G401 (cell line): ENCODE measurements at regions not wholly inside any gene's neighbourhood (a gene's known extent, or its start where the extent isn't known, plus 50 kb on each side); places are given as distances from the start of the nearest gene placed in this dataset.

Experiments
- DNase-seq: peaks from one replicate; pipeline ENCODE4 v3.0.0-alpha.2; 2015; ENCODE audit warnings: low spot score
- in situ Hi-C: cut with HindIII; loops from 2 replicates; pipeline ENCODE4 v1.10.0; 2016; ENCODE audit warnings: low sequenced_read_pairs, mixed read lengths

DNA sequence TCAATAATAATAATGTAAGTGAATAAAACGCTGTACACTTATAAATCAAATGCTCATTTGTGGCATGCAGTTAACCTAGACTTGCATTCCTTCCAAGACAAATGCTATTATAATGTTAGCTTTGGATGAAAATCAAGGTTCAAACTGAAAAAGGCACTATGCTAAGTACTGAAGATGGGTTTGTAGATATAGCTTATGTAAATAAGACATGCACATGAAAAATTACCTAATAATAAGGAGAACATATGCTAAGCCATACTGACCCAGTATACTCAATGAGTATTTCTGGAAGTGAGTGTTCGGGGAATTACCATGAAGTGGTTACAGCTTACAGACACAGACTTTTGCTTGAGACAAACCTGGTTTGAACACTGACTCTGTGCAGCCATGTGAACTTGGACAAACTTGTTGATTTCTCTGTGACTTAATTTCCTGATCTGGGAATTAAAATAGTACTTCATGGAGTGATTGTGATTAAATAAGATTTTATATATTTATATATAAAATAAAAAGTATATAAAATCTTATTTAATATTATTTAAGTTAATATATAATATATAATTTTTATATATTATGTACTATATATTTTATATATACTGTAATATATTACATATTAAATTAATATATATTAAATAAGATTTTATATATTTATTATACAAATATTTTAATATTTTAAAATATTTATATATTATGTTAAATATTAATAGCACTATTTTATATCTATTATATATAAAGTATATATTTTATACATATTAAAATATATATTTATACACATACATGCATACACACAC lies 159.2 kb downstream of the ZPLD1 start:
- no peak for DNase-seq
- in situ Hi-C loops, result no loop called here

DNA sequence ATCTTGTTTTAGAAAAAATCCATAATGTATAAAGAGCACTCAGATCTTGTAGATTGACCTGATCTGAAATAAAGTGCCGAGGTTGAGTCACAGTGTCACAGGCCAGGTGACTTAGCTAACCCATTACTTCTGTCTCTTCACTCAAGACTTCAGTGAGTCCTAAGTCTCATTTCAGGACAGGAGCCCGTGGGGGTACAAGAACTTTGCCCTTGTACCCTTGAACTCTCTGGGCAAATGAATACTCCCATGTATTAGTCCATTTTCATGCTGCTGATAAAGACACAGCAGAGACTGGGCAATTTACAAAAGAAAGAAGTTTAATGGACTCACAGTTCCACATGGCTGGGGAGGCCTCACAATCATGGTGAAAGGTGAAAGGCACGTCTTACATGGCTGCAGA lies 160.2 kb downstream of the ZPLD1 start:
- DNase-seq, result no peak
- in situ Hi-C loops, result no loop called here

GRCh38 chr3:102599819-102600576 lies 165.2 kb downstream of the ZPLD1 start:
- in situ Hi-C loops, result no loop called here
- DNase-seq, result no peak

- in situ Hi-C loops, result no loop called here
- no peak for DNase-seq
Measured at GRCh38 chr3:102605153-102605552, 170.3 kb downstream of the ZPLD1 start.

DNA sequence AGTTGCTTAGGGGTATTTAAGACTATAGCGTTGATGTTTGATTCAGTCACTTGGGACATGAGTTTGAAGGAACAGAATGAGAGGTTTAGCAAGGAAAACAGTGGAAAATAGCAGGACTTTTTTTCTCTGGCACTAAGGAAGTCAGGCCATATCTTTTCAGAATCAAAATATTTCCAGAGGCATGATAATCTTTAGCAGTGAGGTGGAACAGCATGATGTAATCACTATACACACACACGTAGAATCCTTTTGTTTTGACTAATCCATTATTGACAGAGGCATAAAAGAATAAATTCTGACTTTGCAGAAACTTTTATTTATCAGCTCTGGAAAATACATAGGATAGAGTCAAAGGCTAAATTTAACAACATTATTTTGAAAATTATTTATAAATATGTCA lies 174.1 kb downstream of the ZPLD1 start:
- no peak for DNase-seq
- in situ Hi-C loops, result no loop called here

DNA sequence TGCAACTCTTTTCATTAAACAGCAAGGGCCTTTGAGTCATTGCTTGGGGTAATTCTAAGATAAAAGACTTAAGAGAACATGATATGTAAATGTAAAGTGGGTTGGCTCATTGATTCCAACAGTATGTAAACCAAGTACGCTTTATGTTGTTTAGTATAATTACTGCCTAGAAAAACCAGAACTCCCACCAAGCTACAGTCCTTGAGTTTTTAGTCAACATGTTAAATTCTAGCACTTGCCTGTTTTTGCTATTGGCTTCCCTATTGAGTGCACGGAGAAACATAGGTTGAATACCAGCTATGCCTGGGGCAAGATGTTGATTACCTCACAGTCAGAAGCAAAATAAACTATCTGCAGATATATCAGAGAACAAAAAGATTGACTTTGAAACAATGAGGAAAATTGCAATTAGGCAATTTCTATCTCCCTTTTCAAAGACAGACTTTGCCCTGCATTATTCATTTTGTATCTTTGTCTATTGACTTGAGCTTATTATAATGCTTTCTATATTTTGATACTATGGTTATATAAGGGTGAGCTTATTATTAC lies 179.3 kb downstream of the ZPLD1 start:
- in situ Hi-C loops, result no loop called here
- DNase-seq, result no peak

DNA sequence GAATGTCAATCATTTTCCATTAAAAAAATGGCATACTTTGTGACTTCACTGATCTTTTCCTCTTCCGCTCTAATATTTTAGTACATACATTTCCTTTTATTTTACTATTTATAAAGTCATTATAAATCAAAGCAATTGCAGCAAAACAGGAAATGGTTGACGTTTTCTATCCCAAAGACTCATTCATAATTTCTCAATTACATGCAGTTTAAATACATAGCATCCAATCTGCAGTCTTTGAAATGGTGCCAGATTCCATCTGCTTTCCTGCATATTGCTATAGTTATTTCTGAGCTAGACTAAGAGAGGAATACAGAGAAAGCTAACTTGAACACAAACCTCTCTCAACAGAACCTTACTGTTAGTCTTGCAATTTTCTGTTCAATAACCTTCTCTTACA lies 179.8 kb downstream of the ZPLD1 start:
- no peak for DNase-seq
- in situ Hi-C loops, result no loop called here

DNA sequence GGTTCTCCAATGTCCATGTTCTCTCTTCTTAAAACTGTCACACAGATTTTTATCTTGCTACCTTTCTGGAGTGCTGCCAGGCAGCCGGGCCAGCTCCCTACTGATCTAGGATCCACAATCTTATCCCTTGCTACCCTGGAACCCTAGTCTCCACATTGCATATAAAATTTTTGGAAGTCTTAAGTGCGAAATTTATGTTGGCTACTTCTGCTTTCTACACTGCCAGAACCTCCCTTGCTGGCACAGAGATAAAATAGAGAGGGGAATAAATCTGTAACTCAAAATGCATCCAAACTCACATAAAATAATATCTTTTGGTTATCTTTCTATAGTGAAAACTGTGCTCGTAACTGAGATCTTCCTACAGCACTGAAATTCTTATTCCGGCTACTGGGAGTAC lies 182.6 kb downstream of the ZPLD1 start:
- in situ Hi-C loops, result no loop called here
- DNase-seq, result no peak

DNA sequence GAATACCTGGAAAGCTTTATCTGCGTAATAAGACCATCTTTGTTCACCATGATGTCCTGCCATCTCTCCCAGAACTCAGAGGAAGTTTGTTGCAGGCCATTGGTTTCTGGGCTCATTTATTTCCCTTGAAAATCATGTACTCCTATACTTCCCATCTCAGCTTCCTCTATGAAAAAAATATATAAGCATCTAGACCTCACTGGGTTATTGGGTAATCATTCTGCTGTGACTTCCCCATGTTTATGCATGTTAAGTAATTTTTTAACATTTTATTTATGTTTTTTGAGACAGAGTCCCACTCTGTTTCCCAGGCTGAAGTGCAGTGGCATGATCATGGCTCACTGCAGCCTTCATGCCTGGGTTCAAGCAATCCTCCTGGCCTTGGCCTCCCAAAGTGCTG lies 184.5 kb downstream of the ZPLD1 start:
- in situ Hi-C loops, result no loop called here
- no peak for DNase-seq

GRCh38 chr3:102629943-102630342 lies 195.1 kb downstream of the ZPLD1 start:
- in situ Hi-C loops, result no loop called here
- DNase-seq, result no peak

DNA sequence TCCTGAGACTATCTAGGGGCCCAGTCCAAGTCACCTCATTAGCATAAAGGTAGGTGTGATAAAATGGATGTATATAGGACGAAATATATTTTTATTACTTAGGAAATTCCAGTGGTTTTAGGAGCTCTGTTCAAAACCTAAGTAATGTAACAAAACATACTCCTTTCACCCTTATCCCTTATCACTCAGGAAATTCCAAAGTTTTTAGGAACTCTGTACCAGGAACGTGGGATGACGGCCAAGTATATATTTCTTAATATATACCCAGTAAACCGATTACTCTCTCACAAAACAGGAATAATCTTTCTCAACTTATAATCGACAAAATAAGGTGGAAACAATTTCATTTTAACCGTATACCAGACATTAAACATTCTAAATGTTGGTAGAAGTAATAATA lies 195.7 kb downstream of the ZPLD1 start:
- in situ Hi-C loops, result no loop called here
- no peak for DNase-seq

DNA sequence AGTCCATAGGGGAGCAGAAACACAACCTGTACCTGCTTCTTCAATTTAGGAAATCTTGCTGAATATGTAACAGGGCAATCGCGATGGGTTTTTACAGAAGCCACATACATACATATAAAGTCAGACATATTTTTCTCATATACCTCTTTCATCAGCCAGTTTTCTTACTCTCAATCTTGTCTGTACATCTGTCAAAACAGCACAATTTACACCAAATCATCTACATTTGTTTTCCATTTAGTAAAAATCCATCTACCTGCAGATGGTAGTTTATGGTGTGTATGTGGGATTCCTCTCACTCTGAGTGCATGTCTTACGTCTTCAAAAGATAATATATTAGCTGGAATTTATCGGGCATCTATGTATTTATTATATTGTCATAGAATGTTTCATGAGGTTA lies 208.7 kb downstream of the ZPLD1 start:
- in situ Hi-C loops, result no loop called here
- no peak for DNase-seq

DNA sequence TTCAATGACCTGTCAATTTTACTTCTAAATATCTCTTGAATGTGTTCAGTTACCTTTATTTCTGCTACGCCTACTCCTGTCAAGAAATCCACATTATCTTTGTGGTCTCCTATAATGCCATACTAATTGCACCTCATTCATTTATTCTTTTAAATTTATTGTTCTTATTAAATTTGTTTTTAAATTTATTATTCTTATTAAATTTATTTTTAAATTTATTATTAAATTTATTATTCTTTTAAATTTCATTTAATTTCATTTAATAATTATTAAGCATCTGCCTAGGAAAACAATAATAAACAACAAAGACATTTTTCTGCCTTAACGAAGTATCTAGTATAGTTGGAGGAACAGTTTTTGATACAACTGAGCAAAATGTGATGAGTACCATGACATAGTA lies 211.7 kb downstream of the ZPLD1 start:
- in situ Hi-C loops, result no loop called here

DNA sequence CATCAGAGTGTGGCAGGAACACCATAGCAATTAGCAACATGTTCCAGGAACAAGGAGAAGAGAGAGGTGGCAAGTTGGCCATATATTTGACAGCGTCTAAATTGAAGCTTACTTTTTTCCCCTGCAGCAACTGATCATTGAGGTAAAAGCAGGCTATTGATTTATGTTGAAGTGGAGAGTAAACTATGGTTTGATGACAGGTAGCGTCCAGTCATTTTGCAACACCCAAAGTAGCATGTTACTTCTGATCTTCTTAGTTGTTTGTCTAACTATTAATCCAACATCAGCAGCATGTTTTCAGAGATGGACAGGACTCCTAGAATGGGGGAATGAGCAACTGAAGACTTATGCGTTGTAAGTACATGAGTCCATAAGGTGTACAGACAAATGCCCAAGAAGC lies 225.8 kb downstream of the ZPLD1 start:
- no peak for DNase-seq
- in situ Hi-C loops, result no loop called here

More for the DNA sequence above, 211.7 kb downstream of the ZPLD1 start:
- no peak for DNase-seq

- in situ Hi-C loops, result no loop called here
- no peak for DNase-seq
Measured at GRCh38 chr3:102661707-102662497, 227.1 kb downstream of the ZPLD1 start.

GRCh38 chr3:102662498-102662772 lies 227.6 kb downstream of the ZPLD1 start:
- in situ Hi-C loops, result no loop called here
- DNase-seq, result no peak

DNA sequence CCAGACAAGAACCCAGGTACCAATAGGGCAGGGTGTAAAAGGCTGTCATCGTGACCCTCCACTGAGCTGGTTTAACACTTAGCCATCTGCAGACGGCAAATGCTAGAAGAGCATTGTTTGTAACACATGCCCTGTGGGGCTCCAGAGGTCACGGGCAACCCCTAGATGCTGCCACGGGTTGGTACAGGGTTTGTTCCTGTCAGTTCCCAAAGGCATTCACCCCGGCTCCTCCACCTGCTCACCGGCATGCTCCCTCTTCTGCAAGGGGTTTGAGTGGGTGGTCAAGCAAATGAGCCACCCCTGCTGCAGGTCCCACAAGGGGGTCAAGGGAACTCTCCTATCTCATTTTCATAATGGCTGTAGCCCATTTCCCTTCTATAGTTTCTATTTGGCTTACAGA lies 229.3 kb downstream of the ZPLD1 start:
- no peak for DNase-seq
- in situ Hi-C loops, result no loop called here

- in situ Hi-C loops, result no loop called here
- DNase-seq, result no peak
Measured at GRCh38 chr3:102665183-102665582, 230.4 kb downstream of the ZPLD1 start.

GRCh38 chr3:102668247-102668646 lies 233.4 kb downstream of the ZPLD1 start:
- in situ Hi-C loops, result no loop called here
- no peak for DNase-seq

- in situ Hi-C loops, result no loop called here
- no peak for DNase-seq
Measured at GRCh38 chr3:102670986-102671385, 236.2 kb downstream of the ZPLD1 start.
